ENCODE measurements at regions not wholly inside any gene's neighbourhood (a gene's known extent, or its start where the extent isn't known, plus 50 kb on each side); places are given as distances from the start of the nearest gene placed in this dataset.
"Not testable (repeated sequence)": the region's sequence is repeated elsewhere in the genome, so short reads cannot be mapped to it uniquely, and the experiment has no call there.

- DNase-seq (ENCODE audit: low spot score), result no peak
Observed at GRCh38 chr14:76698631-76699030, 62.6 kb upstream of the VASH1 start.

- DNase-seq (ENCODE audit: low spot score), result no peak
Observed at GRCh38 chr14:76699209-76699938, 61.9 kb upstream of the VASH1 start.

GRCh38 chr14:76699939-76700590 lies 61.2 kb upstream of the VASH1 start:
- no peak for DNase-seq (ENCODE audit: low spot score)

- no peak for DNase-seq (ENCODE audit: low spot score)
Observed at GRCh38 chr14:76701436-76701835, 59.8 kb upstream of the VASH1 start.

GRCh38 chr14:76701981-76702380 lies 59.3 kb upstream of the VASH1 start:
- no peak for DNase-seq (ENCODE audit: low spot score)

- DNase-seq (ENCODE audit: low spot score), result no peak
Observed at GRCh38 chr14:76705214-76705613, 56.1 kb upstream of the VASH1 start.

- not testable (repeated sequence) for DNase-seq (ENCODE audit: low spot score)
Observed at GRCh38 chr14:76706207-76706606, 55.1 kb upstream of the VASH1 start.

- DNase-seq (ENCODE audit: low spot score), result no peak
Observed at GRCh38 chr14:76706811-76707210, 54.5 kb upstream of the VASH1 start.

GRCh38 chr14:76708028-76708427 lies 53.2 kb upstream of the VASH1 start:
- DNase-seq (ENCODE audit: low spot score), result no peak

GRCh38 chr14:76708771-76709170 lies 52.5 kb upstream of the VASH1 start:
- DNase-seq (ENCODE audit: low spot score), result no peak

GRCh38 chr14:76710056-76711010 lies 50.9 kb upstream of the VASH1 start:
- DNase-seq (ENCODE audit: low spot score), result peak; percentile 49
